ENCODE measurements at regions not wholly inside any gene's neighbourhood (a gene's known extent, or its start where the extent isn't known, plus 50 kb on each side); places are given as distances from the start of the nearest gene placed in this dataset.

DNA sequence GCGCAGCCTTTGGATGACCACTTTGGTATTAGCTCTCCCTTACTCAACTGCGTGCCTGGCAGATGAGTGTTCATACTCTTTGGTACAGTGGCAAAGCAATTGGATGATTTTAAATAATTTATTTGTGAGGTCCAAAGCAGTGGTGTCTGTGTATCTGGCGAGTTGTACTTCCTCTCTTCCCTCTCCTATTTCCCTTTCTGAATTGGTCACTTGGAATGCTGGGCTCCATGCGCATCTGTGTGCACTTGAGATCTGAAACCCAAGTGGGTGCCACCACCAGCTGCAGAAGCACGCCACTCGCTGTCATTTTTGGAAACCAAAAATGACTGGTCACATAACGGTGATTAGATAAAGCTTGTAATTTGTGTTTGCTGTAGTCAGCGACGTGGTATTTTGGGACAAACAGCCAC is 386.0 kb upstream of the KLF4 start:
- no peak overlapping the region for H3K27ac ChIP-seq
- TF ChIP-seq, protein P1, sequence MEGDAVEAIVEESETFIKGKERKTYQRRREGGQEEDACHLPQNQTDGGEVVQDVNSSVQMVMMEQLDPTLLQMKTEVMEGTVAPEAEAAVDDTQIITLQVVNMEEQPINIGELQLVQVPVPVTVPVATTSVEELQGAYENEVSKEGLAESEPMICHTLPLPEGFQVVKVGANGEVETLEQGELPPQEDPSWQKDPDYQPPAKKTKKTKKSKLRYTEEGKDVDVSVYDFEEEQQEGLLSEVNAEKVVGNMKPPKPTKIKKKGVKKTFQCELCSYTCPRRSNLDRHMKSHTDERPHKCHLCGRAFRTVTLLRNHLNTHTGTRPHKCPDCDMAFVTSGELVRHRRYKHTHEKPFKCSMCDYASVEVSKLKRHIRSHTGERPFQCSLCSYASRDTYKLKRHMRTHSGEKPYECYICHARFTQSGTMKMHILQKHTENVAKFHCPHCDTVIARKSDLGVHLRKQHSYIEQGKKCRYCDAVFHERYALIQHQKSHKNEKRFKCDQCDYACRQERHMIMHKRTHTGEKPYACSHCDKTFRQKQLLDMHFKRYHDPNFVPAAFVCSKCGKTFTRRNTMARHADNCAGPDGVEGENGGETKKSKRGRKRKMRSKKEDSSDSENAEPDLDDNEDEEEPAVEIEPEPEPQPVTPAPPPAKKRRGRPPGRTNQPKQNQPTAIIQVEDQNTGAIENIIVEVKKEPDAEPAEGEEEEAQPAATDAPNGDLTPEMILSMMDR (conservative IDR thresholded peaks at IDR 0.05; ENCODE audit: low read depth) = no peak
- DNase-seq (ENCODE audit: low spot score) = no peak
- ChIA-PET CTCF (no interaction called here), POLR2A (ENCODE audit: low non-redundant PET) (no interaction called here)

DNA sequence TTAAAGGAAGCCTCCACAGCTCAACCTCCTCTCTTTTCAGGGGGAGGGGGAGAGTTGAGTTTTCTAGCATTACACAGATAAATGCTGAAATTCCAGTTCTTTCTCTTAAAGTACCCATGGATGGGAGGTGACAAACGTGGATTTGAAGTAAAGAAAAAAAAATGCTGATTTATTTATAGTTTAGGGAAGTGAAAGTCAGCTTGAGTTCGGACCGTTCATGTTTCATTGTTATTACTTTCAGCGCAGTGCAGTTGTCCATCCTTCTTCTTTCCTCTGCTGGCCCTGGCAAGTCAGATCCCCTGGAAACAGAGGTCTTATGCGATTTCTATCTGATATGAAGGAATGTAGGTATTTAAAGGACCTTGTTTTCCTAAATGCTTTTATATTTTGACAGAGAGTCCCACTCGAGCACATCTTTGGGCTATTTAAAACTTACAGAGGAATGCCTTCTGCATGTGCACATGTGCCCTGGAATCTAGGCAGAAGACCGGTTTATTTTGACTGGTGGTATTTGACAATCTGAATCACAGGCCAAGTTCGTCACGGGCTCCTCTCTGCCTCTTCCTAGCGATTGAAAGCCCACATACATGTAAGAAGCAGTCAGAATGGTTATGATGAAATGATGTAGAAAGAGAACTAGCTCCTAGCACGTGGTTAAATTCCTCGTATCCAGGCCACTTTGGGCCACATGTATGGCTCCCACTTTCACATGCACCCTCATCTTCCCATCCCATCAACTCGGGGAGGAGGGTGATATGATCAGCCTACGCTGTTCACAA is 385.2 kb upstream of the KLF4 start:
- CTCF ChIA-PET = interaction anchor here (0.5 to 1.0 kb wide), 3 partner anchors 25 to 205 kb away, joined by 3 to 5 read pairs (median 5); no protein-coding TSS in a partner anchor
- TF ChIP-seq, protein P1 (conservative IDR thresholded peaks at IDR 0.05; ENCODE audit: low read depth) = no peak
- POLR2A ChIA-PET (ENCODE audit: low non-redundant PET) = no interaction called here
- no peak for DNase-seq (ENCODE audit: low spot score)
- no peak overlapping the region for H3K27ac ChIP-seq

DNA sequence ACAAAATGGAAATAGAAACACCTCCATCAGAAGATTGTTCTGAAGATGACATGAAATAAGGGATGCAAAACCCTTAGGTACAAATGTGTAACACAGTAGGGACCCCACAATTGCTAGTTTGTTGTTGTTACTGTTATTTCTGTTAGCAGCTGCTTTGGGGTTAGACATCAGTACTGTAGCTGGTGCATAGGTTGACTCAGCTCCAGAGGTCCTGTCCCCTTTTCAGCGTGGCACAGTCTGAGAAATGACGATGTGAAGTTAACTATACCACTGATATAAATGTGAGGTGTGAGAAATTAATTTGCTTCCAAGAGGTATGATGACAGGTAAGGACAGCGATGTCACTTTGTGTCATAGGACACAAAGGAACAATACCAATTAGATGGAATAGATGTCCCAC is 384.6 kb upstream of the KLF4 start:
- TF ChIP-seq, protein P1 (conservative IDR thresholded peaks at IDR 0.05; ENCODE audit: low read depth) = no peak
- ChIA-PET CTCF (interaction anchor here (0.7 to 1.0 kb wide), 2 partner anchors 24 to 205 kb away, joined by 5 read pairs; no protein-coding TSS in a partner anchor), POLR2A (ENCODE audit: low non-redundant PET) (no interaction called here)
- no peak for DNase-seq (ENCODE audit: low spot score)
- no peak overlapping the region for H3K27ac ChIP-seq

DNA sequence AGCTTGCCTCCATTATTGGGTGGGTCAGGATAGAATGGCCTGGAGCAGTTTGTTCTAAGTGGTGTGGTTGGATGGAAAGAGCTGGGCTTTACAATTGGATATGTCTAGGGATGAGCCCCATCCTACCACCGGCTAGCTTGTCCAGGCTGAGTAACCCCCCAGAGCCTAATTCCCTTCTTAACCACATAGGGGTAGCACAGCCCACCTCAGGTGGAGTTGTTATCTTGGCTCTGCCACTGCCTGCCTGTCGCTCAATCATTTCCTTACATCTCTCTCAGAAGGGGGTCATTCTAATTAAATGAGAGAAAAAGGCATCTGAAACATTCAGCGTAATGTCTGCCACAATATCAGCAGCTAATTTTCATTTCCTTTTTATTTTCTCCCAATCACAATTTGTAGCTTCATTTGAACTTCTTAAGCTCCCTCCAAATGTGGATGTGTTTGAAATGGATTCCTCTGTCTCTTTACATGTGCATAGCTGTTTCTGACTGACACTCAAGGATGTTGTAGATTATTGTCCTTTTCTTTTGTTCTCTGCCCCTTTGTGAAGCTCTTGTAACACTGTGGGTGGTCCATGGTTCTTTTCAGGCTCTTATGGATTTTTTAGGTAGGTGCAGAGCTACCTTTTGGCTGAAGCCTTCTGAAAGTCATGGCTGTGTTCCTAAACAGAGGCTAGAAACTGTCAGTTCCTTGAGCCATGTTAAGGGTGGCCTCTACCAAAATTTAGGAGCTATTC is 383.1 kb upstream of the KLF4 start:
- CTCF ChIA-PET = interaction anchor here (0.7 kb wide), 1 partner anchor 57 kb away, joined by 3 read pairs; no protein-coding TSS in a partner anchor
- TF ChIP-seq, protein P1 (conservative IDR thresholded peaks at IDR 0.05; ENCODE audit: low read depth) = no peak

DNA sequence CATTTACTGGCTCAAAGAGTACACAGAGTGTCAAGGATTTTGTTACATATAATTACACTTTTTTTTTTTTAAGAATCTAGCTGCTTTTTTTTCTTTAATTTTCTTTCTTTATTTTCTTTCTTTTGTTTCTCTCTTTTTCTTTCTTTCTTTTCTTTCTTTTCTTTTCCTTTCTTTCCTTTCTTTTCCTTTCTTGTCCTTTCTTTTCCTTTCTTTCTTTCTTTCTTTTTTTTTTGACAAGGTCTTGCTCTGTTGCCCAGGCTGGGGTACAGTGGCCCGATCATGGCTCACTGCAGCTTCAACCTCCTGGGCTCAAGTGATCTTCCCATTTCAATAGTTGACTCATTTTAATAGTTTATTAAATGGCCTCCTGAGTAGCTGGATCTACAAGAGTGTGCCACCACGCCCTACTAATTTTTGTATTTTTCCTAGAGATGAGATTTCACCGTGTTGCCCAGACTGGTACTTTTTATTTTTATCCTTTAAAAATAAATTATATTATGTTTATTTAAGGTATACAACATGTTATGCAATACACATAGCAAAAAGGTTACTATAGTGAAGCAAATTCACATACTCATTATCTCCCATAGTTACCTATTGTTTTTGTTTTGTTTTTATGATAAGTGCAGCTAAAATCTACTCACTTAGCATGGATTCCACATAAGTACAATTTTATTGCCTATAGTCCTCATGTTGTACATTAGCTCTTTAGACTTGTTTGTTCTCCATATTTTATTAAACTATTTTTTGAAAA is 381.5 kb upstream of the KLF4 start:
- no peak for DNase-seq (ENCODE audit: low spot score)
- ChIA-PET POLR2A (ENCODE audit: low non-redundant PET) (no interaction called here), CTCF (no interaction called here)
- TF ChIP-seq, protein P1 (conservative IDR thresholded peaks at IDR 0.05; ENCODE audit: low read depth) = no peak
- H3K27ac ChIP-seq = no peak overlapping the region

More for the DNA sequence above, 383.1 kb upstream of the KLF4 start:
- no peak overlapping the region for H3K27ac ChIP-seq
- POLR2A ChIA-PET (ENCODE audit: low non-redundant PET) = no interaction called here
- DNase-seq (ENCODE audit: low spot score) = no peak

DNA sequence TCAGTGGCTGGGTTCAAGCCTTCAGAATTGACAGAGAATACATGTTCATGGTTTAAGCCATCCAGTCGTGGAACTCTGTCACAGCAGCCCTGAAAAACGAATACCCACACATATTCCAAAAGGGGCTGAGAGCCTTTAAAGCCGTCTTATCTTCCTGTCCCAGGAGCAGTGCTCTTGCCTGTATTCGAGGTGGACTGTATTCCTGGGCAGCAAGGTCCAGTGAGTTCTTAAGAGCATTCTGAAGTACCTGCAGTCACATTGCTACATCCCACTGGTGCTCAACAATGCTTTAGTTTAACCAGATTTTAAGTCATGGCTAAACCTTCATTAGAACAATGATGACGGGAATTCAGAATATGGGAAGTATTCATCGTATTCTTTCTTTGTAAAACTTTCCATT is 380.7 kb upstream of the KLF4 start:
- DNase-seq (ENCODE audit: low spot score) = no peak
- CTCF ChIA-PET = no interaction called here
- TF ChIP-seq, protein P1 (conservative IDR thresholded peaks at IDR 0.05; ENCODE audit: low read depth) = no peak
- POLR2A ChIA-PET (ENCODE audit: low non-redundant PET) = no interaction called here
- no peak overlapping the region for H3K27ac ChIP-seq
